NCI-H1105 treated with DMSO at 0.1 percent for 48 hours (cell line): ENCODE measurements at regions not wholly inside any gene's neighbourhood (a gene's known extent, or its start where the extent isn't known, plus 50 kb on each side); places are given as distances from the start of the nearest gene placed in this dataset.
A peak's percentile ranks its signal among the peaks of the same experiment; 100 is the strongest.

Experiments
- DNase-seq: peaks from one replicate; lab custom pipeline; 2025; lab: John Stamatoyannopoulos, UW

- DNase-seq: no peak
Observed at GRCh38 chr1:177573901-177574300, 396.0 kb downstream of the SEC16B start.

GRCh38 chr1:177571485-177572076, 398.3 kb downstream of the SEC16B start:
- DNase-seq: no peak

GRCh38 chr1:177571076-177571475, 398.8 kb downstream of the SEC16B start:
- DNase-seq: no peak

- no peak for DNase-seq
Observed at GRCh38 chr1:177569476-177569875, 398.7 kb downstream of the BRINP2 start.

- DNase-seq: no peak
Observed at GRCh38 chr1:177568622-177569021, 397.9 kb downstream of the BRINP2 start.

GRCh38 chr1:177567393-177567792, 396.6 kb downstream of the BRINP2 start:
- peak; percentile 10 for DNase-seq

GRCh38 chr1:177566495-177566894, 395.7 kb downstream of the BRINP2 start:
- no peak for DNase-seq

- DNase-seq: no peak
Observed at GRCh38 chr1:177561436-177561835, 390.7 kb downstream of the BRINP2 start.

- no peak for DNase-seq
Observed at GRCh38 chr1:177558372-177558771, 387.6 kb downstream of the BRINP2 start.

- no peak for DNase-seq
Observed at GRCh38 chr1:177556163-177556562, 385.4 kb downstream of the BRINP2 start.

GRCh38 chr1:177547200-177547599, 376.4 kb downstream of the BRINP2 start:
- no peak for DNase-seq

GRCh38 chr1:177546346-177546745, 375.6 kb downstream of the BRINP2 start:
- no peak for DNase-seq

- no peak for DNase-seq
Observed at GRCh38 chr1:177526201-177526600, 355.4 kb downstream of the BRINP2 start.

- no peak for DNase-seq
Observed at GRCh38 chr1:177525176-177525575, 354.4 kb downstream of the BRINP2 start.

GRCh38 chr1:177517546-177517945, 346.8 kb downstream of the BRINP2 start:
- DNase-seq: no peak

GRCh38 chr1:177514207-177514606, 343.4 kb downstream of the BRINP2 start:
- no peak for DNase-seq

- no peak for DNase-seq
Observed at GRCh38 chr1:177511036-177511435, 340.3 kb downstream of the BRINP2 start.

- no peak for DNase-seq
Observed at GRCh38 chr1:177505905-177506590, 335.3 kb downstream of the BRINP2 start.

- DNase-seq: no peak
Observed at GRCh38 chr1:177495878-177496277, 325.1 kb downstream of the BRINP2 start.

- no peak for DNase-seq
Observed at GRCh38 chr1:177490786-177491185, 320.0 kb downstream of the BRINP2 start.

GRCh38 chr1:177490036-177490639, 319.4 kb downstream of the BRINP2 start:
- DNase-seq: no peak

- no peak for DNase-seq
Observed at GRCh38 chr1:177488722-177489121, 318.0 kb downstream of the BRINP2 start.

GRCh38 chr1:177487481-177487880, 316.7 kb downstream of the BRINP2 start:
- DNase-seq: no peak
